ENCODE measurements at regions not wholly inside any gene's neighbourhood (a gene's known extent, or its start where the extent isn't known, plus 50 kb on each side); places are given as distances from the start of the nearest gene placed in this dataset.

GRCh38 chrX:130550351-130550750 is 148.6 kb downstream of the RBMX2 start:
- H3K27ac ChIP-seq (ENCODE audit: low read depth in 1 of 2, low read length in 2 of 2), result no peak overlapping the region
- DNase-seq (ENCODE audit: low spot score), result no peak
- peaks cover 0 to 4% (median 0%) of the 10 kb centered on the region in 4 donors for H3K27me3 ChIP-seq (ENCODE audit: control insufficient read depth in 4 of 4, insufficient read depth in 4 of 4, low read length in 3 of 4)
- no peaks in the 10 kb centered on the region for H3K36me3 ChIP-seq (ENCODE audit: control insufficient read depth in 4 of 4, insufficient read depth in 3 of 4, low read depth in 1 of 4, low read length in 3 of 4)
- H3K4me1 ChIP-seq (ENCODE audit: control insufficient read depth in 4 of 4, insufficient read depth in 4 of 4, low read length in 3 of 4), result no peaks in the 10 kb centered on the region
- no peaks in the 10 kb centered on the region for H3K9me3 ChIP-seq (ENCODE audit: control insufficient read depth in 4 of 4, low read length in 3 of 4)
- TF ChIP-seq ZBTB33 (IDR thresholded peaks at IDR 0.05) (no peak), CTCF (IDR thresholded peaks at IDR 0.05; ENCODE audit: low read depth, low read length, missing input control) (no peak)
- WGBS, result 78% methylated on average over 2 of the region's 2 CpGs
- no peak overlapping the region for H3K9ac ChIP-seq (ENCODE audit: low read depth in 1 of 2, low read length in 2 of 2)
- H3K4me3 ChIP-seq (ENCODE audit: low read depth in 1 of 3, low read length in 3 of 3), result no peak overlapping the region

GRCh38 chrX:130552444-130553073 is 150.8 kb downstream of the RBMX2 start:
- WGBS, result 88% methylated on average over 6 of the region's 6 CpGs

More at GRCh38 chrX:130552444-130553073, 150.8 kb downstream of the RBMX2 start:
- Histone ChIP-seq H3K4me3 (ENCODE audit: low read depth in 1 of 3, low read length in 3 of 3) (no peak overlapping the region), H3K4me1 (ENCODE audit: control insufficient read depth in 4 of 4, insufficient read depth in 4 of 4, low read length in 3 of 4) (no peaks in the 10 kb centered on the region), H3K27ac (ENCODE audit: low read depth in 1 of 2, low read length in 2 of 2) (no peak overlapping the region), H3K9me3 (ENCODE audit: control insufficient read depth in 4 of 4, low read length in 3 of 4) (no peaks in the 10 kb centered on the region), H3K9ac (ENCODE audit: low read depth in 1 of 2, low read length in 2 of 2) (no peak overlapping the region), H3K27me3 (ENCODE audit: control insufficient read depth in 4 of 4, insufficient read depth in 4 of 4, low read length in 3 of 4) (peaks cover 0 to 4% (median 0%) of the 10 kb centered on the region in 4 donors), H3K36me3 (ENCODE audit: control insufficient read depth in 4 of 4, insufficient read depth in 3 of 4, low read depth in 1 of 4, low read length in 3 of 4) (no peaks in the 10 kb centered on the region)
- DNase-seq (ENCODE audit: low spot score), result no peak
- TF ChIP-seq RXRA (IDR thresholded peaks at IDR 0.05) (no peak), RAD21 (IDR thresholded peaks at IDR 0.05) (no peak), FOXA2 (IDR thresholded peaks at IDR 0.05) (no peak), HNF4G (IDR thresholded peaks at IDR 0.05) (no peak), ATF3 (IDR thresholded peaks at IDR 0.05) (no peak), SP1 (IDR thresholded peaks at IDR 0.05) (no peak), CTCF (IDR thresholded peaks at IDR 0.05; ENCODE audit: low read depth, low read length, missing input control) (no peak), EGR1 (IDR thresholded peaks at IDR 0.05; ENCODE audit: low read depth in 2 of 2) (no peak), FOXA1 (IDR thresholded peaks at IDR 0.05) (no peak), TAF1 (conservative IDR thresholded peaks at IDR 0.05) (no peak), JUND (IDR thresholded peaks at IDR 0.05) (no peak), GABPA (IDR thresholded peaks at IDR 0.05 in 1 of 2, conservative IDR thresholded peaks at IDR 0.05 in 1 of 2) (no peak), NR2F2 (IDR thresholded peaks at IDR 0.05) (no peak), YY1 (IDR thresholded peaks at IDR 0.05) (no peak), ZBTB33 (IDR thresholded peaks at IDR 0.05) (no peak), HNF4A (conservative IDR thresholded peaks at IDR 0.05) (no peak), MAX (IDR thresholded peaks at IDR 0.05) (no peak)
